ENCODE measurements at regions not wholly inside any gene's neighbourhood (a gene's known extent, or its start where the extent isn't known, plus 50 kb on each side); places are given as distances from the start of the nearest gene placed in this dataset.

DNA sequence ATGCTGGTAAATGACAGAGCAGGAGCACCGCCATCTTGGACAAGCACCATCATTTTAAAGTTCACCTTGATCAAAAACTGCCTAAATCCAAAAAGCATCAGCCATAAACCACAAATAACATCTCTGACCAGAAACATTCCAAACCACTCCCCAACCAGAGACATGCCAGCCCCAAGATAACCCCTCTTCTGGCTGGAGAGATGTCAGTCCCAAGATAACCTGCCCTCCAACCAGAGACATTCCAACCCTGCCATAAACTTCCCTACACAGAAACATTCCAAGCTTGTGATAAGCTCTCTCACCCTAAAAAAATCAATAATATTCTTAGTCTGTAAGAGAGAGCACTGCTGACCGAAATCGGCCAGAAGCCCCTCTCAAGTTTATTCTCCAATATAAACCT, 659.3 kb downstream of the XPNPEP1 start:
- TF ChIP-seq ZFX (IDR thresholded peaks at IDR 0.05) (no peak), EZH2phosphoT487 (IDR thresholded peaks at IDR 0.05; ENCODE audit: borderline replicate concordance) (no peak), EZH2 (IDR thresholded peaks at IDR 0.05) (no peak), POLR2A (IDR thresholded peaks at IDR 0.05; ENCODE audit: borderline replicate concordance, extremely low read depth, insufficient read depth, insufficient read length) (no peak), POLR2AphosphoS5 (IDR thresholded peaks at IDR 0.05; ENCODE audit: low read depth, low read length) (no peak), ZNF274 (IDR thresholded peaks at IDR 0.05; ENCODE audit: low read depth, low read length) (no peak)
- TF ChIP-seq, protein P1, sequence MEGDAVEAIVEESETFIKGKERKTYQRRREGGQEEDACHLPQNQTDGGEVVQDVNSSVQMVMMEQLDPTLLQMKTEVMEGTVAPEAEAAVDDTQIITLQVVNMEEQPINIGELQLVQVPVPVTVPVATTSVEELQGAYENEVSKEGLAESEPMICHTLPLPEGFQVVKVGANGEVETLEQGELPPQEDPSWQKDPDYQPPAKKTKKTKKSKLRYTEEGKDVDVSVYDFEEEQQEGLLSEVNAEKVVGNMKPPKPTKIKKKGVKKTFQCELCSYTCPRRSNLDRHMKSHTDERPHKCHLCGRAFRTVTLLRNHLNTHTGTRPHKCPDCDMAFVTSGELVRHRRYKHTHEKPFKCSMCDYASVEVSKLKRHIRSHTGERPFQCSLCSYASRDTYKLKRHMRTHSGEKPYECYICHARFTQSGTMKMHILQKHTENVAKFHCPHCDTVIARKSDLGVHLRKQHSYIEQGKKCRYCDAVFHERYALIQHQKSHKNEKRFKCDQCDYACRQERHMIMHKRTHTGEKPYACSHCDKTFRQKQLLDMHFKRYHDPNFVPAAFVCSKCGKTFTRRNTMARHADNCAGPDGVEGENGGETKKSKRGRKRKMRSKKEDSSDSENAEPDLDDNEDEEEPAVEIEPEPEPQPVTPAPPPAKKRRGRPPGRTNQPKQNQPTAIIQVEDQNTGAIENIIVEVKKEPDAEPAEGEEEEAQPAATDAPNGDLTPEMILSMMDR (IDR thresholded peaks at IDR 0.05 in 2 of 3, conservative IDR thresholded peaks at IDR 0.05 in 1 of 3; ENCODE audit: borderline replicate concordance in 1 of 3, insufficient read depth in 1 of 3, low read depth in 2 of 3, low read length in 2 of 3): no peak
- TF ChIP-seq, protein P2, sequence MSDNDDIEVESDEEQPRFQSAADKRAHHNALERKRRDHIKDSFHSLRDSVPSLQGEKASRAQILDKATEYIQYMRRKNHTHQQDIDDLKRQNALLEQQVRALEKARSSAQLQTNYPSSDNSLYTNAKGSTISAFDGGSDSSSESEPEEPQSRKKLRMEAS (IDR thresholded peaks at IDR 0.05): no peak

All from HCT116 (cell line).